Fibroblast of mammary gland (primary cell): ENCODE measurements at regions not wholly inside any gene's neighbourhood (a gene's known extent, or its start where the extent isn't known, plus 50 kb on each side); places are given as distances from the start of the nearest gene placed in this dataset.

ENCODE experiments used
- DNase-seq: peaks from one replicate; pipeline ENCODE4 v3.0.0-alpha.2; 2010; ENCODE audit warnings: low read depth
- H3K4me3 ChIP-seq: 2 replicates; pipeline ENCODE4 v1.5.1; 2011; ENCODE audit warnings: low read depth, mild to moderate bottlenecking, low read length, moderate library complexity; ENCODE audit not compliant: control insufficient read depth
- CTCF ChIP-seq: conservative IDR thresholded peaks from 2 replicates; pipeline ENCODE4 v1.5.1; 2011; ENCODE audit warnings: low read depth, low read length, inconsistent platforms; ENCODE audit not compliant: control insufficient read depth, insufficient read depth

- DNase-seq, result no peak
- TF ChIP-seq CTCF, result no peak
- no peak overlapping the region for H3K4me3 ChIP-seq
These were observed 118.2 kb downstream of the KLF13 start for GRCh38 chr15:31444844-31445243.

GRCh38 chr15:31446546-31446945 is 119.9 kb downstream of the KLF13 start:
- no peak for TF ChIP-seq CTCF
- no peak overlapping the region for H3K4me3 ChIP-seq
- DNase-seq, result no peak

- no peak for TF ChIP-seq CTCF
- no peak for DNase-seq
- no peak overlapping the region for H3K4me3 ChIP-seq
These were observed 121.4 kb downstream of the KLF13 start for GRCh38 chr15:31447931-31448634.

GRCh38 chr15:31448635-31448979 is 122.0 kb downstream of the KLF13 start:
- no peak overlapping the region for H3K4me3 ChIP-seq
- DNase-seq, result no peak
- TF ChIP-seq CTCF, result no peak

GRCh38 chr15:31452595-31453557 is 126.2 kb downstream of the KLF13 start:
- DNase-seq, result no peak
- TF ChIP-seq CTCF, result no peak
- no peak overlapping the region for H3K4me3 ChIP-seq

- DNase-seq, result no peak
- no peak for TF ChIP-seq CTCF
- no peak overlapping the region for H3K4me3 ChIP-seq
These were observed 127.1 kb downstream of the KLF13 start for GRCh38 chr15:31453558-31454318.
